GM06990 (cell line): ENCODE measurements at regions not wholly inside any gene's neighbourhood (a gene's known extent, or its start where the extent isn't known, plus 50 kb on each side); places are given as distances from the start of the nearest gene placed in this dataset.

Source experiments
- DNase-seq: peaks from one replicate; pipeline ENCODE4 v3.0.0-alpha.2; 2011; ENCODE audit not compliant: insufficient read length; ENCODE audit errors: extremely low read depth
- H3K27me3 ChIP-seq: replicated peaks from 2 replicates; pipeline ENCODE4 v1.6.0; 2011; ENCODE audit warnings: low read length; ENCODE audit not compliant: control insufficient read depth, insufficient read depth
- H3K36me3 ChIP-seq: 2 replicates; pipeline ENCODE4 v1.5.1; 2011; ENCODE audit warnings: low read length; ENCODE audit not compliant: control insufficient read depth, insufficient read depth
- H3K4me3 ChIP-seq: replicated peaks from 2 replicates; pipeline ENCODE4 v1.5.1; 2011; ENCODE audit warnings: low read depth, mild to moderate bottlenecking, control low read depth, low read length
- TF ChIP-seq, protein P1 (sequence below): IDR thresholded peaks from 2 replicates; pipeline ENCODE4 v1.5.1; 2011; ENCODE audit warnings: low read length, control low read depth, mild to moderate bottlenecking, inconsistent platforms; ENCODE audit not compliant: insufficient read depth, poor library complexity, severe bottlenecking

DNA sequence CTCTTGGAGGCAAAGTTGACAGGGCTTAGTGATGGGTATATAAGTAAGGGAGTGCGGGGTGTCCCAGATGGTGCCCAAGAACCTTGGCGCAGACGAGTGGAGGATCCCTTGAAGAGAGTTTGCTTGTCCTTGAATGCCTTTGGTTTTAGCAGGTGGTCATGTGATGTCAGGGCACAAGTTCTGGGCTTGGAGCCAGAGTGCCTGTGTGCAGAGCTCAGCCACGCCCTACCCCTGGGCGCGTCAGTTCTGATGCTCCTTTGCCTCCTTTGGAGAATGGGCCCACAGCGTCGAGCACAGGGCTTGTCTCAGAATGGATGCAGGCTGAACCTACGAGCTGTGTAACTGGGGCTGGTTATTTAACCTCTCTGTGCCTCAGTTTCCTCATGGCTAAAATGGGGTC, 412.2 kb upstream of the EEF2KMT start:
- TF ChIP-seq, protein P1, sequence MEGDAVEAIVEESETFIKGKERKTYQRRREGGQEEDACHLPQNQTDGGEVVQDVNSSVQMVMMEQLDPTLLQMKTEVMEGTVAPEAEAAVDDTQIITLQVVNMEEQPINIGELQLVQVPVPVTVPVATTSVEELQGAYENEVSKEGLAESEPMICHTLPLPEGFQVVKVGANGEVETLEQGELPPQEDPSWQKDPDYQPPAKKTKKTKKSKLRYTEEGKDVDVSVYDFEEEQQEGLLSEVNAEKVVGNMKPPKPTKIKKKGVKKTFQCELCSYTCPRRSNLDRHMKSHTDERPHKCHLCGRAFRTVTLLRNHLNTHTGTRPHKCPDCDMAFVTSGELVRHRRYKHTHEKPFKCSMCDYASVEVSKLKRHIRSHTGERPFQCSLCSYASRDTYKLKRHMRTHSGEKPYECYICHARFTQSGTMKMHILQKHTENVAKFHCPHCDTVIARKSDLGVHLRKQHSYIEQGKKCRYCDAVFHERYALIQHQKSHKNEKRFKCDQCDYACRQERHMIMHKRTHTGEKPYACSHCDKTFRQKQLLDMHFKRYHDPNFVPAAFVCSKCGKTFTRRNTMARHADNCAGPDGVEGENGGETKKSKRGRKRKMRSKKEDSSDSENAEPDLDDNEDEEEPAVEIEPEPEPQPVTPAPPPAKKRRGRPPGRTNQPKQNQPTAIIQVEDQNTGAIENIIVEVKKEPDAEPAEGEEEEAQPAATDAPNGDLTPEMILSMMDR = no peak
- DNase-seq = no peak
- H3K4me3 ChIP-seq = no peak overlapping the region
- no peaks in the 10 kb centered on the region for H3K27me3 ChIP-seq
- no peaks in the 10 kb centered on the region for H3K36me3 ChIP-seq

DNA sequence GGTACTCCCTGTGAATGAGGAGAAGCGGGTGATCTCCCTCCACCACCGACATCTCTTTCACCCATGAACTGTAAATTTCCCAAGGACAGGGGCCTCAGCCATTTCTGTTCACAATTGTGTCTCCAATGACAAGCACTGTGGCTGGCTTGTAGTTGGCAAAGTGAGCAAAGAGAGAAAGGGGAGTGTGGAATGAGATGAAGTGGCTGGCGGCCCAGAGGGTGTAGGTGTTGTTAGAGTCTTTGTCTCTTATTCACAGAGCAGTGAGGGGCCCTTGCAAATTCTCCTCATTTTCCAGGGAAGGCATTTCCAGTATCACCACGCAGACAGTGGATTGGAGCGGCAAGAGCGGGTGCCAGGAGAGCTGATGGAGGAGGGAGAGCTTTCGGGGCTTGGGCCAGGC, 411.7 kb upstream of the EEF2KMT start:
- no peak overlapping the region for H3K4me3 ChIP-seq
- no peaks in the 10 kb centered on the region for H3K36me3 ChIP-seq
- no peaks in the 10 kb centered on the region for H3K27me3 ChIP-seq
- DNase-seq = no peak
- TF ChIP-seq, protein P1 = no peak

DNA sequence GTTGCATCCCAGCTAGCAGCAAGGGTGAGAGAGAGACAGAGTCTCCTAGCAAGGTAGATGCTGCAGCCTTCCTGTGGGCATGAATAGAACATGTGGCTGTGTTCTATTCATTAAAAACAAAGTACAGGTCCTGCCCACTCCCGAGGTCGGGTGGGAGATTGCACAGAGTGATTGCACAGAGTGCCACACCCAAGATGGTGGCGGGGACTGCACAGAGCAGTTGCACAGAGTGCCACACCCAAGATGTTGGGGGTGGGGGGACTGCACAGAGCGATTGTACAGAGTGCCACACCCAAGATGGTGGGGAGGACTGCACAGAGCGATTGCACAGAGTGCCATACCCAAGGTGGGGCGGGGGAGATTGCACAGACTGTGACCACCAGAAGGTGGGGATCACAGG, 410.8 kb upstream of the EEF2KMT start:
- H3K4me3 ChIP-seq = no peak overlapping the region
- TF ChIP-seq, protein P1 = no peak
- no peaks in the 10 kb centered on the region for H3K27me3 ChIP-seq
- H3K36me3 ChIP-seq = no peaks in the 10 kb centered on the region
- DNase-seq = no peak

DNA sequence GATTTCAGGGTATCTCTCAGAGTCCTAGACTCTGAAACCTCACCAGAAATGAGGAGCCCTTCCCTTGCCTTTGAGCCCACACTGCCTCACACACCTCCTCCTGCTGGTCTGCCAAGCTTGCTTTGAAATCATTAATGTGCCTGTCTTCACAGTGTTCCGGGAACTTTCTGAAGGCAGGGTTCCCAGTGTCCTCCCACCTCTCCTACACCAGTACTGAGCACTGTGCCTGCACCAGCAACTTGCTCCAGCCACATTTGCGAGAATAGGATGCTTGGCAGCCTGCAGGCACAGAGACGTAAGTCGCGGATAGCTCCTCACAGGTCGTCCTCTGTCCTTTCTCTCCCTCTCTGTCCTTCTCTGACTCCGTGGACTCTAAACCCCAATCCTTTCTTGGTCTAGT, 408.4 kb upstream of the EEF2KMT start:
- no peak for DNase-seq
- H3K27me3 ChIP-seq = no peaks in the 10 kb centered on the region
- H3K36me3 ChIP-seq = no peaks in the 10 kb centered on the region
- TF ChIP-seq, protein P1 = no peak
- no peak overlapping the region for H3K4me3 ChIP-seq

DNA sequence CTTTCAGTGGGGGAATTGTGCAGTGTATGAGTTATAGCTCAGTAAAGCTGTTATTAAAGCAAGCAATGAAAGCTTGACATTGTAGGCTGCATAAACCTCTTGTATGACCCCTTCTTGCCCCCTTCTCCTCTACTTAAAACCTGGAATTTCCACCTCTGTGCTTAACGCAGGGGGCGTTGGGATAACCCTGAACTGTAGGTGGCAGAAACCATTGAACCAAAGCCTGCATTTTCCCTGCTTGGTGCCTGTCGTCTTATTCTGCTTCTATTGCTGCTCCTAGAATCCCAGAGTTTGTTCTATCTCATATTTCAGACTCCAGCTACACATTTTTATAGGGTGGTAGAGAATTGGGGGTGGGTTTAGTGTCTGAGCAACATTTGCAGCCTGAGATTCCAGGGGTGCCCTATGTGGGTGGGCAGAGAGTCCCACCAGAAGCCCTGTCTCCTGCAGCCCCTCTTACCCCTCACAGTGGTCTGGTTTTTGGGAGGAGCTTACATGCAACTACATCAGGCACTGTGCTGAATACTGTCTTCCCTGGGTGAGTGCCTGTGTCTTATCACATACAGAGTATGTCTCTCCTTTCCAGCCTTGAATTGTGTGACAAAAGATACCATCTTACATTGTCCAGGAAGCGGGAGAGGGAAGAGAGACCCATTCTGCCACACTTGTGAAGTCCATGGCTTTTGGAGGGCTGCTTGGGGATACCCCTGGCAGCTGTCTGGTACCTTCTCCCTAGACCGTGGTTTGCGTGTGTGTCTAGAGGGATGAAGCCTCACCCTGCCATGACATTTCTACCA, 407.7 kb upstream of the EEF2KMT start:
- no peaks in the 10 kb centered on the region for H3K27me3 ChIP-seq
- TF ChIP-seq, protein P1 = no peak
- no peak for DNase-seq
- no peak overlapping the region for H3K4me3 ChIP-seq
- H3K36me3 ChIP-seq = no peaks in the 10 kb centered on the region
